ENCODE measurements at regions not wholly inside any gene's neighbourhood (a gene's known extent, or its start where the extent isn't known, plus 50 kb on each side); places are given as distances from the start of the nearest gene placed in this dataset.

DNA sequence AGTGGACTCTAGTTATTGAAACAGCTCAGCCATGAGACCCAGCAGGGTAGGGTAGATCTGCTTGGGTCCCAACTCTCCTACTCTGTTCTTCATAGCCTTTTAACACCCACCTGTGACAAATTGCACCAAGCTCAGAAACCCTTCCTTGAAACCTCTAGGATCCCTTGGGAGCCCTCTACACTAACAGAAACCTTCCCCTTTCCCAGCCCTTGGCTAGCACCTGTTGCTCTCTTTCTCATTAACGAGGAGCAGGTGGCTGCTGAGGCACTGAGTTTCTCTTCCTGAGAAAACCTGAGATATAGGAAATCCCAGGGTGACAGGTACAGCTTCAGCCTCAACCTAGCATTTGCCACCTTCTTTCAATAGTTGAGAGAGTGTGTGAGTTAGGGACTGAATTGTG lies 88.3 kb upstream of the CLSTN2 start:
- Histone ChIP-seq H3K27ac (ENCODE audit: extremely low read length, insufficient read depth, low read length) (no peak overlapping the region), H3K36me3 (replicated peaks in 1 of 2; ENCODE audit: control insufficient read depth in 1 of 2, insufficient read depth in 2 of 2, low read length in 2 of 2) (no peaks in the 10 kb centered on the region), H3K79me2 (ENCODE audit: insufficient read depth, low read length) (no peaks in the 10 kb centered on the region), H3K9me3 (ENCODE audit: low read length) (0 out of 2 replicates have a peak, but pooled peaks cover 7% of the 10 kb centered on the region), H3K4me1 (ENCODE audit: insufficient read depth, low read length) (no peaks in the 10 kb centered on the region), H3K4me2 (ENCODE audit: low read depth, low read length) (no peak overlapping the region), H3K4me3 (replicated peaks in 1 of 3; ENCODE audit: insufficient read depth in 1 of 3, low read depth in 2 of 3, low read length in 3 of 3) (no peak overlapping the region), H3K27me3 (ENCODE audit: control insufficient read depth in 1 of 2, insufficient read depth in 2 of 2, low read length in 2 of 2) (no peaks in the 10 kb centered on the region), H4K20me1 (ENCODE audit: insufficient read depth, low read length) (no peaks in the 10 kb centered on the region), H3K9ac (ENCODE audit: insufficient read depth, low read depth, low read length) (no peak overlapping the region), H2AFZ (ENCODE audit: low read length) (no peak overlapping the region)
- DNase-seq (ENCODE audit: low spot score) = no peak
- POLR2A ChIA-PET = no interaction called here
- no TSS peak for BruUV-seq (replicated peaks)
- intact Hi-C loops (cut with micrococcal nuclease; ENCODE audit: unreplicated experiment) (no loop called here), in situ Hi-C loops (cut with HindIII; ENCODE audit: extremely low pct_ligation_motif_present, low pct_unique_long_range_greater_than_20kb) (no loop called here)
- no peak for TF ChIP-seq ZSCAN22 (CRISPR knock-in tag; IDR thresholded peaks at IDR 0.05)
- TF ChIP-seq, protein P1, sequence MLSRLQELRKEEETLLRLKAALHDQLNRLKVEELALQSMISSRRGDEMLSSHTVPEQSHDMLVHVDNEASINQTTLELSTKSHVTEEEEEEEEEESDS (CRISPR knock-in tag; IDR thresholded peaks at IDR 0.05; ENCODE audit: borderline replicate concordance) = no peak
- TF ChIP-seq, protein P2, sequence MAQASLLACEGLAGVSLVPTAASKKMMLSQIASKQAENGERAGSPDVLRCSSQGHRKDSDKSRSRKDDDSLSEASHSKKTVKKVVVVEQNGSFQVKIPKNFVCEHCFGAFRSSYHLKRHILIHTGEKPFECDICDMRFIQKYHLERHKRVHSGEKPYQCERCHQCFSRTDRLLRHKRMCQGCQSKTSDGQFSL (CRISPR knock-in tag; IDR thresholded peaks at IDR 0.05) = no peak
- no peak for TF ChIP-seq ZNF446 (CRISPR knock-in tag; IDR thresholded peaks at IDR 0.05)
- no peak for TF ChIP-seq BORCS8-MEF2B (CRISPR knock-in tag; IDR thresholded peaks at IDR 0.05)
- no peak for TF ChIP-seq U2AF2 (IDR thresholded peaks at IDR 0.05; ENCODE audit: low read depth, low read length)
- no peak for TF ChIP-seq PHF5A (CRISPR knock-in tag; IDR thresholded peaks at IDR 0.05; ENCODE audit: low read depth, unreplicated experiment)
- no peak for TF ChIP-seq ZMAT3 (CRISPR knock-in tag; conservative IDR thresholded peaks at IDR 0.05)
- TF ChIP-seq KAT8 (CRISPR knock-in tag; IDR thresholded peaks at IDR 0.05) = no peak
- no peak for TF ChIP-seq ZNF775 (CRISPR knock-in tag; IDR thresholded peaks at IDR 0.05; ENCODE audit: borderline replicate concordance)
- no peak for TF ChIP-seq PHB2 (IDR thresholded peaks at IDR 0.05; ENCODE audit: partially characterized antibody)
- TF ChIP-seq KLF13 (CRISPR knock-in tag; IDR thresholded peaks at IDR 0.05) = no peak
- TF ChIP-seq, protein P3, sequence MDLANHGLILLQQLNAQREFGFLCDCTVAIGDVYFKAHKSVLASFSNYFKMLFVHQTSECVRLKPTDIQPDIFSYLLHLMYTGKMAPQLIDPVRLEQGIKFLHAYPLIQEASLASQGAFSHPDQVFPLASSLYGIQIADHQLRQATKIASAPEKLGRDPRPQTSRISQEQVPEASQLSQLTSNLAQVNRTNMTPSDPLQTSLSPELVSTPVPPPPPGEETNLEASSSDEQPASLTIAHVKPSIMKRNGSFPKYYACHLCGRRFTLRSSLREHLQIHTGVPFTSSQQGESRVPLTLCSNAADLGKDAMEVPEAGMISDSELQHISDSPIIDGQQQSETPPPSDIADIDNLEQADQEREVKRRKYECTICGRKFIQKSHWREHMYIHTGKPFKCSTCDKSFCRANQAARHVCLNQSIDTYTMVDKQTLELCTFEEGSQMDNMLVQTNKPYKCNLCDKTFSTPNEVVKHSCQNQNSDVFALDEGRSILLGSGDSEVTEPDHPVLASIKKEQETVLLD (CRISPR knock-in tag; IDR thresholded peaks at IDR 0.05; ENCODE audit: low read depth) = no peak
- no peak for TF ChIP-seq ZBTB1 (CRISPR knock-in tag; IDR thresholded peaks at IDR 0.05; ENCODE audit: borderline replicate concordance)
- whole genome bisulfite sequencing (ENCODE audit: low lambda C conversion rate) = 5% methylated on average over 1 of the region's 1 CpG
- ATAC-seq = no peak
- CTCF ChIA-PET (ENCODE audit: low intra/inter-chr PET ratio, low total read pairs) = no interaction called here
- FAIRE-seq = no peak
